ENCODE measurements at regions not wholly inside any gene's neighbourhood (a gene's known extent, or its start where the extent isn't known, plus 50 kb on each side); places are given as distances from the start of the nearest gene placed in this dataset.

- Histone ChIP-seq H3K4ac (ENCODE audit: low read depth in 1 of 2, low read length in 2 of 2) (no peak overlapping the region), H4K91ac (ENCODE audit: low read length) (no peak overlapping the region), H2BK120ac (ENCODE audit: low read depth, low read length) (no peak overlapping the region), H3K9me3 (ENCODE audit: control insufficient read depth, low read length) (peaks cover 6% of the 10 kb centered on the region), H2BK5ac (ENCODE audit: low read depth, low read length, poor library complexity, severe bottlenecking) (no peak overlapping the region), H3K4me3 (ENCODE audit: insufficient read depth in 1 of 2, low read depth in 1 of 2, low read length in 2 of 2) (no peak overlapping the region), H3K23ac (ENCODE audit: low read length in 2 of 2) (no peak overlapping the region), H3K27me3 (ENCODE audit: control insufficient read depth in 1 of 2, insufficient read depth in 1 of 2, low read length in 2 of 2) (no peaks in the 10 kb centered on the region), H4K8ac (ENCODE audit: low read length) (no peak overlapping the region), H3K36me3 (ENCODE audit: control insufficient read depth in 1 of 2, insufficient read depth in 2 of 2, low read depth in 1 of 2, low read length in 2 of 2) (no peaks in the 10 kb centered on the region), H2AK5ac (ENCODE audit: low read length, severe bottlenecking) (no peak overlapping the region), H3K9ac (ENCODE audit: low read length) (no peak overlapping the region), H2BK12ac (ENCODE audit: low read length in 2 of 2) (no peak overlapping the region), H3K18ac (ENCODE audit: low read depth in 1 of 2, low read length in 2 of 2) (no peak overlapping the region), H2AFZ (ENCODE audit: low read depth, low read length) (no peak overlapping the region), H3K27ac (ENCODE audit: low read length, poor library complexity, severe bottlenecking) (no peak overlapping the region), H2BK15ac (ENCODE audit: low read depth, poor library complexity, severe bottlenecking) (no peak overlapping the region), H3K4me2 (ENCODE audit: low read length, poor library complexity, severe bottlenecking) (no peak overlapping the region), H3K79me1 (replicated peaks; ENCODE audit: low read length, poor library complexity, severe bottlenecking) (no peaks in the 10 kb centered on the region), H3K14ac (ENCODE audit: low read length in 2 of 2) (no peak overlapping the region), H3K4me1 (ENCODE audit: control insufficient read depth, insufficient read depth, low read depth, low read length) (no peaks in the 10 kb centered on the region)
- DNase-seq: no peak
- WGBS: 95% methylated on average over 7 of the region's 7 CpGs
Observed at GRCh38 chr14:84017495-84017894, 1512.4 kb upstream of the FLRT2 start.

DNA sequence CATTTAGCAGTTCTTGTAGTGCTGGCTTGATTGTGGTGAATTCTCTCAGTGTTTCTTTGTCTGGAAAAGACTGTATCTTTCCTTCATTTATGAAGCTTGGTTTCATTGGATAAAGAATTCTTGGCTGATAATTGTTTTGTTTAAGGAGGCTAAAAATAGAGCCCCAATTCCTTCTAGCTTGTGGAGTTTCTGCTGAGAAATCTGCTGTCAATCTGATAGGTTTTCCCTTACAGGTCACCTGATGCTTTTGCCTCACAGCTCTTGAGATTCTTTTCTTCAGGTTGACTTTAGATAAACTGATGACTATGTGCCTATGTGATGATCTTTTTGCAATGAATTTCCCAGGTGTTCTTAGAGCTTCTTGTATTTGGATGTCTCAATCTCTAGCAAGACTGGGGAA, 1508.5 kb upstream of the FLRT2 start:
- Histone ChIP-seq H2BK15ac (ENCODE audit: low read depth, poor library complexity, severe bottlenecking) (no peak overlapping the region), H3K27ac (ENCODE audit: low read length, poor library complexity, severe bottlenecking) (no peak overlapping the region), H3K4me1 (ENCODE audit: control insufficient read depth, insufficient read depth, low read depth, low read length) (no peaks in the 10 kb centered on the region), H3K4ac (ENCODE audit: low read depth in 1 of 2, low read length in 2 of 2) (no peak overlapping the region), H3K9ac (ENCODE audit: low read length) (no peak overlapping the region), H2AK5ac (ENCODE audit: low read length, severe bottlenecking) (no peak overlapping the region), H3K79me1 (replicated peaks; ENCODE audit: low read length, poor library complexity, severe bottlenecking) (no peaks in the 10 kb centered on the region), H2BK12ac (ENCODE audit: low read length in 2 of 2) (no peak overlapping the region), H2AFZ (ENCODE audit: low read depth, low read length) (no peak overlapping the region), H4K8ac (ENCODE audit: low read length) (no peak overlapping the region), H2BK120ac (ENCODE audit: low read depth, low read length) (no peak overlapping the region), H3K4me3 (ENCODE audit: insufficient read depth in 1 of 2, low read depth in 1 of 2, low read length in 2 of 2) (no peak overlapping the region), H3K27me3 (ENCODE audit: control insufficient read depth in 1 of 2, insufficient read depth in 1 of 2, low read length in 2 of 2) (no peaks in the 10 kb centered on the region), H3K36me3 (ENCODE audit: control insufficient read depth in 1 of 2, insufficient read depth in 2 of 2, low read depth in 1 of 2, low read length in 2 of 2) (no peaks in the 10 kb centered on the region), H3K18ac (ENCODE audit: low read depth in 1 of 2, low read length in 2 of 2) (no peak overlapping the region), H3K23ac (ENCODE audit: low read length in 2 of 2) (no peak overlapping the region), H3K9me3 (ENCODE audit: control insufficient read depth, low read length) (peaks cover 11% of the 10 kb centered on the region), H2BK5ac (ENCODE audit: low read depth, low read length, poor library complexity, severe bottlenecking) (no peak overlapping the region), H3K14ac (ENCODE audit: low read length in 2 of 2) (no peak overlapping the region), H3K4me2 (ENCODE audit: low read length, poor library complexity, severe bottlenecking) (no peak overlapping the region), H4K91ac (ENCODE audit: low read length) (no peak overlapping the region)
- no peak for DNase-seq

DNA sequence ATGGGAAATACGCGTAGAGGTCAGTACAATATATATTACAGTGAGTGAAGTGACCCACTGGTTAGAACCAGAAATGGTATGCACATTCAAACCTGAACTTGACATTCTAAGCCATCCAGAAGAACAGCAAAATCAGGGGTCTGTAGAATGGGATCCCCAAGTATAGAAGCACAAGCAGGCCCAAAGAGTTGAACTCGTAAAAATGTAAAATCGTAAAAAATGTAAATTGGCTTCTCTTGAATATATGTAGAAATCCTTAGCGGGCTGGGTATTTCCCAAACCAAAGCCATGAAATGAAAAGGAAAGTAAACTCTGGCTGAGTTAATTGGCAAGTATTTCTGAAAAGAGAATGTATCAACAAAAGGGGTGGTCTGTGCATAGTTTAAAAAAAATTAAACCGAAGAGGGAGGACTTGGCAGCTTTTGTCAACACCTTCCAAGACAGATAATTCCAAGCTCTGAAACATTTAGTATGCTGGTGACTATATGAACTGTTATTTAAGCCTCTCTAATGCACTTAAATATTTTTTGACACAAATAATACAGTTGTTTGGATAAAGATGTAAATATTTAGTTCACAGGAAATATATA, 1505.6 kb upstream of the FLRT2 start:
- DNase-seq: peak; percentile 10
- Histone ChIP-seq H4K8ac (ENCODE audit: low read length) (no peak overlapping the region), H3K4me1 (ENCODE audit: control insufficient read depth, insufficient read depth, low read depth, low read length) (no peaks in the 10 kb centered on the region), H2BK12ac (ENCODE audit: low read length in 2 of 2) (no peak overlapping the region), H3K79me1 (replicated peaks; ENCODE audit: low read length, poor library complexity, severe bottlenecking) (no peaks in the 10 kb centered on the region), H2BK120ac (ENCODE audit: low read depth, low read length) (no peak overlapping the region), H3K36me3 (ENCODE audit: control insufficient read depth in 1 of 2, insufficient read depth in 2 of 2, low read depth in 1 of 2, low read length in 2 of 2) (no peaks in the 10 kb centered on the region), H3K9me3 (ENCODE audit: control insufficient read depth, low read length) (peaks cover 11% of the 10 kb centered on the region), H3K4ac (ENCODE audit: low read depth in 1 of 2, low read length in 2 of 2) (no peak overlapping the region), H3K14ac (ENCODE audit: low read length in 2 of 2) (no peak overlapping the region), H2BK15ac (ENCODE audit: low read depth, poor library complexity, severe bottlenecking) (no peak overlapping the region), H2BK5ac (ENCODE audit: low read depth, low read length, poor library complexity, severe bottlenecking) (no peak overlapping the region), H3K27me3 (ENCODE audit: control insufficient read depth in 1 of 2, insufficient read depth in 1 of 2, low read length in 2 of 2) (no peaks in the 10 kb centered on the region), H2AFZ (ENCODE audit: low read depth, low read length) (no peak overlapping the region), H3K23ac (ENCODE audit: low read length in 2 of 2) (no peak overlapping the region), H3K27ac (ENCODE audit: low read length, poor library complexity, severe bottlenecking) (no peak overlapping the region), H3K4me2 (ENCODE audit: low read length, poor library complexity, severe bottlenecking) (no peak overlapping the region), H4K91ac (ENCODE audit: low read length) (no peak overlapping the region), H3K18ac (ENCODE audit: low read depth in 1 of 2, low read length in 2 of 2) (no peak overlapping the region), H2AK5ac (ENCODE audit: low read length, severe bottlenecking) (no peak overlapping the region), H3K9ac (ENCODE audit: low read length) (no peak overlapping the region), H3K4me3 (ENCODE audit: insufficient read depth in 1 of 2, low read depth in 1 of 2, low read length in 2 of 2) (no peak overlapping the region)
- over 99% methylated on average over 5 of the region's 6 CpGs for WGBS

DNA sequence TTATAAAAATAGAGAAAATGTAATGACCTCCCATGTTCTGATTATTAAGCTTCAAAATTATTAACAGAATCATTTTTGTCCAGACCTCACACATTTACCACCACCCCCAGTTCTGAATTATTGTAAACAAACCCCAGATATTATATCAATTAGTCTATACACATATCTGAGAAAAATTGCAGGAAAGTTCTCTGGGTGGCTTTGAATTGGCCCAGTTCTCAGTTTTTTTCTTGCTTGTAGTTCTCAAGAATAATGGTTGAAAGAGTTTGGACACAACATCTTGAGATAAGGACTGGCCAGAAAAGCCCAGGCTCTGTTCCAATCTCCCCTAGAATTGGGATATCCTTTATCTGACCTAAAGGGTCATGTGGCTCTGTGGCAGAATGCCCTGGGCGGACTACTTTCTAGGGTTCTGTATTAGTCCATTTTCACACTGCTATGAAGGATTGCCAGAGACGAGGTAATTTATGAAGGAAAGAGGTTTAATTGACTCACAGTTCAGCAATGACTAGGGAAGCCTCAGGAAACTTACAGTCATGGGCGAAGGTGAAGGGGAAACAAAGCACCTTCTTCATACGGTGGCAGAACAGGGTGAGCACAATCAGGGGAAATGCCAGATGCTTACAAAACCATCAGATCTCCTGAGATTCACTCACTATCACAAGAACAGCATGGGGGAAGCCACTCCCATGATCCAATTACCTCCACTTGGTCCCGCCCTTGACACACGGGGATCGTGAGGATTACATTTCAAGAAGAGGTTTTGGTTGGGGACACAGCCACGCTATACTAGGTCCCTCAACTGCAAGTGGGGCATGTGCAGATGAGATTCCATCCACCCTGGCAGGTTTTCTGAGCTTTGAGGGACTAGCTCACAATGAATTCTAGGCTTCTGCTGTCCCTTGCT, 1504.6 kb upstream of the FLRT2 start:
- Histone ChIP-seq H3K4me1 (ENCODE audit: control insufficient read depth, insufficient read depth, low read depth, low read length) (no peaks in the 10 kb centered on the region), H2AFZ (ENCODE audit: low read depth, low read length) (no peak overlapping the region), H2BK15ac (ENCODE audit: low read depth, poor library complexity, severe bottlenecking) (no peak overlapping the region), H3K4me2 (ENCODE audit: low read length, poor library complexity, severe bottlenecking) (no peak overlapping the region), H3K9ac (ENCODE audit: low read length) (no peak overlapping the region), H3K27me3 (ENCODE audit: control insufficient read depth in 1 of 2, insufficient read depth in 1 of 2, low read length in 2 of 2) (no peaks in the 10 kb centered on the region), H2BK120ac (ENCODE audit: low read depth, low read length) (no peak overlapping the region), H3K27ac (ENCODE audit: low read length, poor library complexity, severe bottlenecking) (no peak overlapping the region), H3K18ac (ENCODE audit: low read depth in 1 of 2, low read length in 2 of 2) (no peak overlapping the region), H2AK5ac (ENCODE audit: low read length, severe bottlenecking) (no peak overlapping the region), H3K36me3 (ENCODE audit: control insufficient read depth in 1 of 2, insufficient read depth in 2 of 2, low read depth in 1 of 2, low read length in 2 of 2) (no peaks in the 10 kb centered on the region), H2BK5ac (ENCODE audit: low read depth, low read length, poor library complexity, severe bottlenecking) (no peak overlapping the region), H3K14ac (ENCODE audit: low read length in 2 of 2) (no peak overlapping the region), H3K4me3 (ENCODE audit: insufficient read depth in 1 of 2, low read depth in 1 of 2, low read length in 2 of 2) (no peak overlapping the region), H4K91ac (ENCODE audit: low read length) (no peak overlapping the region), H3K23ac (ENCODE audit: low read length in 2 of 2) (no peak overlapping the region), H3K9me3 (ENCODE audit: control insufficient read depth, low read length) (peaks cover 11% of the 10 kb centered on the region), H2BK12ac (ENCODE audit: low read length in 2 of 2) (no peak overlapping the region), H4K8ac (ENCODE audit: low read length) (no peak overlapping the region), H3K4ac (ENCODE audit: low read depth in 1 of 2, low read length in 2 of 2) (no peak overlapping the region), H3K79me1 (replicated peaks; ENCODE audit: low read length, poor library complexity, severe bottlenecking) (no peaks in the 10 kb centered on the region)
- no peak for DNase-seq
- WGBS: 92% methylated on average over 8 of the region's 8 CpGs
